ENCODE measurements at regions not wholly inside any gene's neighbourhood (a gene's known extent, or its start where the extent isn't known, plus 50 kb on each side); places are given as distances from the start of the nearest gene placed in this dataset.

GRCh38 chr10:62583876-62584615, 209.9 kb downstream of the ZNF365 start:
- TF ChIP-seq CTCF (optimal IDR thresholded peaks at IDR 0.05 in 1 of 3, IDR thresholded peaks at IDR 0.05 in 1 of 3, conservative IDR thresholded peaks at IDR 0.05 in 1 of 3; ENCODE audit: extremely low read depth in 1 of 3, insufficient read depth in 2 of 3, low read length in 3 of 3) (no peak), EZH2 (IDR thresholded peaks at IDR 0.05; ENCODE audit: low read length) (no peak)
